ENCODE measurements at regions not wholly inside any gene's neighbourhood (a gene's known extent, or its start where the extent isn't known, plus 50 kb on each side); places are given as distances from the start of the nearest gene placed in this dataset.

GRCh38 chr1:8211883-8212579 lies 105.9 kb upstream of the SLC45A1 start (continued):
- TF ChIP-seq ZBTB33 (CRISPR knock-in tag; IDR thresholded peaks at IDR 0.05): peak; percentile 83
- TF ChIP-seq HMGXB4 (CRISPR knock-in tag; IDR thresholded peaks at IDR 0.05; ENCODE audit: borderline replicate concordance in 1 of 2, low read depth in 1 of 2): peak; percentile 79 to 80; a peak in 3 of 4 replicates
- TF ChIP-seq CAMTA2 (CRISPR knock-in tag; IDR thresholded peaks at IDR 0.05; ENCODE audit: borderline replicate concordance): no peak
- no peak for TF ChIP-seq ISX (CRISPR knock-in tag; conservative IDR thresholded peaks at IDR 0.05)
- TF ChIP-seq ATM (IDR thresholded peaks at IDR 0.05; ENCODE audit: borderline replicate concordance): no peak
- TF ChIP-seq ZNF609 (CRISPR knock-in tag; IDR thresholded peaks at IDR 0.05; ENCODE audit: borderline replicate concordance): peak; percentile 99
- peak; percentile 86; the same call in 1 of the 2 replicates for TF ChIP-seq FOXJ3 (CRISPR knock-in tag; IDR thresholded peaks at IDR 0.05; ENCODE audit: borderline replicate concordance)
- TF ChIP-seq RARG (CRISPR knock-in tag; IDR thresholded peaks at IDR 0.05; ENCODE audit: low read depth): no peak
- TF ChIP-seq MIER3 (CRISPR knock-in tag; IDR thresholded peaks at IDR 0.05; ENCODE audit: borderline replicate concordance): peak; percentile 99
- no peak for TF ChIP-seq PRDM15 (CRISPR knock-in tag; IDR thresholded peaks at IDR 0.05)
- TF ChIP-seq ZBTB1 (CRISPR knock-in tag; IDR thresholded peaks at IDR 0.05; ENCODE audit: borderline replicate concordance): no peak
- TF ChIP-seq SCMH1 (CRISPR knock-in tag; IDR thresholded peaks at IDR 0.05; ENCODE audit: borderline replicate concordance): no peak
- no peak for TF ChIP-seq ZBTB2 (CRISPR knock-in tag; IDR thresholded peaks at IDR 0.05; ENCODE audit: low read depth)
- peak; percentile 91 for TF ChIP-seq NFIC (IDR thresholded peaks at IDR 0.05; ENCODE audit: low read length)
